Endodermal cell (in vitro differentiated cells): ENCODE measurements at regions not wholly inside any gene's neighbourhood (a gene's known extent, or its start where the extent isn't known, plus 50 kb on each side); places are given as distances from the start of the nearest gene placed in this dataset.

Experiments used
- DNase-seq: peaks from one replicate; pipeline ENCODE4 v3.0.0-alpha.2; 2017
- H3K27ac ChIP-seq: 2 replicates; pipeline ENCODE4 v1.5.1; 2013; ENCODE audit warnings: mild to moderate bottlenecking, low read depth, low read length, moderate library complexity
- H3K27me3 ChIP-seq: 2 replicates; pipeline ENCODE4 v1.6.1; 2013; ENCODE audit warnings: mild to moderate bottlenecking, low read length, moderate library complexity; ENCODE audit not compliant: insufficient read depth, control insufficient read depth, poor library complexity, severe bottlenecking
- H3K36me3 ChIP-seq: 2 replicates; pipeline ENCODE4 v1.7.0; 2013; ENCODE audit warnings: mild to moderate bottlenecking, low read length, moderate library complexity; ENCODE audit not compliant: control insufficient read depth, insufficient read depth
- H3K4me1 ChIP-seq: one replicate; pipeline ENCODE4 v1.7.0; 2013; ENCODE audit warnings: low read length; ENCODE audit not compliant: control insufficient read depth, insufficient read depth
- H3K4me3 ChIP-seq: 2 replicates; pipeline ENCODE4 v1.5.1; 2013; ENCODE audit warnings: mild to moderate bottlenecking, low read length, moderate library complexity
- H3K9ac ChIP-seq: 2 replicates; pipeline ENCODE4 v1.6.1; 2013; ENCODE audit warnings: mild to moderate bottlenecking, low read length, moderate library complexity; ENCODE audit not compliant: poor library complexity, severe bottlenecking; ENCODE audit errors: extremely low read depth
- H3K9me3 ChIP-seq: 2 replicates; pipeline ENCODE4 v1.6.1; 2013; ENCODE audit warnings: mild to moderate bottlenecking, low read length, moderate library complexity; ENCODE audit not compliant: control insufficient read depth
- H3K27ac Mint-ChIP-seq: 2 replicates; pipeline ENCODE4 v1.8.0; 2020; ENCODE audit warnings: mixed read lengths
- H3K27me3 Mint-ChIP-seq: 2 replicates; pipeline ENCODE4 v1.8.0; 2021; ENCODE audit warnings: mild to moderate bottlenecking, mixed read lengths; ENCODE audit not compliant: insufficient read depth
- H3K36me3 Mint-ChIP-seq: 2 replicates; pipeline ENCODE4 v1.8.0; 2020; ENCODE audit warnings: low read depth, mixed read lengths
- H3K4me1 Mint-ChIP-seq: 2 replicates; pipeline ENCODE4 v1.8.0; 2020; ENCODE audit warnings: mixed read lengths
- H3K4me3 Mint-ChIP-seq: 2 replicates; pipeline ENCODE4 v1.8.0; 2020; ENCODE audit warnings: mild to moderate bottlenecking, moderate library complexity, mixed read lengths
- H3K9me3 Mint-ChIP-seq: 2 replicates; pipeline ENCODE4 v1.8.0; 2020; ENCODE audit warnings: mild to moderate bottlenecking, mixed read lengths
- CTCF ChIP-seq: fragments of 200-600 bp; sonication (generic); conservative IDR thresholded peaks from 2 replicates; pipeline ENCODE4 v1.5.0; 2021; ENCODE audit warnings: antibody characterized with exemption, mild to moderate bottlenecking
- WGBS, 2 experiments: methylation state at CpG; one replicate each; pipeline versions ENCODE4 v1.1.5 to v1.1.7; 2013; ENCODE audit warnings: missing lambda C conversion rate in 2 of 2, mixed read lengths in 1 of 2; ENCODE audit not compliant: insufficient coverage in 1 of 2, insufficient read length in 1 of 2; 5-methylcytosine and 5-hydroxymethylcytosine counted together

- no peak for TF ChIP-seq CTCF
- Mint-ChIP-seq H3K27me3 (no peaks in the 10 kb centered on the region), H3K4me1 (peaks cover 8% of the 10 kb centered on the region), H3K36me3 (no peaks in the 10 kb centered on the region), H3K27ac (no peak overlapping the region), H3K4me3 (no peak overlapping the region), H3K9me3 (no peaks in the 10 kb centered on the region)
- Histone ChIP-seq H3K36me3 (no peaks in the 10 kb centered on the region), H3K4me3 (no peak overlapping the region), H3K9me3 (no peaks in the 10 kb centered on the region), H3K9ac (no peak overlapping the region), H3K4me1 (no peaks in the 10 kb centered on the region), H3K27me3 (no peaks in the 10 kb centered on the region), H3K27ac (no peak overlapping the region)
- 86 to 92% methylated on average over 1 of the region's 1 CpG for WGBS, 2 experiments
- DNase-seq, result no peak
These were observed 421.9 kb upstream of the PRR20A start for GRCh38 chr13:56718791-56719190.

GRCh38 chr13:56720841-56721240, 419.9 kb upstream of the PRR20A start:
- no peak overlapping the region for H3K9ac ChIP-seq
- H3K4me3 ChIP-seq, result no peak overlapping the region
- peaks cover 8% of the 10 kb centered on the region for H3K4me1 Mint-ChIP-seq
- 80 to 100% methylated on average over 1 of the region's 1 CpG for WGBS, 2 experiments
- H3K9me3 Mint-ChIP-seq, result no peaks in the 10 kb centered on the region
- no peak overlapping the region for H3K27ac ChIP-seq
- H3K27me3 Mint-ChIP-seq, result no peaks in the 10 kb centered on the region
- no peaks in the 10 kb centered on the region for H3K4me1 ChIP-seq
- no peaks in the 10 kb centered on the region for H3K9me3 ChIP-seq
- no peak for TF ChIP-seq CTCF
- H3K27me3 ChIP-seq, result no peaks in the 10 kb centered on the region
- no peak for DNase-seq
- no peak overlapping the region for H3K27ac Mint-ChIP-seq
- no peak overlapping the region for H3K4me3 Mint-ChIP-seq
- no peaks in the 10 kb centered on the region for H3K36me3 ChIP-seq
- no peaks in the 10 kb centered on the region for H3K36me3 Mint-ChIP-seq

GRCh38 chr13:56735537-56735942, 405.2 kb upstream of the PRR20A start:
- Histone ChIP-seq H3K36me3 (no peaks in the 10 kb centered on the region), H3K27ac (no peak overlapping the region), H3K27me3 (no peaks in the 10 kb centered on the region), H3K4me1 (peaks cover 2% of the 10 kb centered on the region), H3K9me3 (no peaks in the 10 kb centered on the region), H3K9ac (peak overlapping the region; percentile 38), H3K4me3 (peak overlapping the region; percentile 82)
- peak; percentile 83 for DNase-seq
- no peak for TF ChIP-seq CTCF
- H3K36me3 Mint-ChIP-seq, result no peaks in the 10 kb centered on the region
- no peaks in the 10 kb centered on the region for H3K9me3 Mint-ChIP-seq
- WGBS, 2 experiments, result 36 to 40% methylated on average over 4 to 35 of the region's 35 CpGs
- H3K4me1 Mint-ChIP-seq, result peaks cover 11% of the 10 kb centered on the region
- no peak overlapping the region for H3K27ac Mint-ChIP-seq
- H3K27me3 Mint-ChIP-seq, result no peaks in the 10 kb centered on the region
- peak overlapping the region; percentile 71 for H3K4me3 Mint-ChIP-seq
